SU-DHL-6 (cell line): ENCODE measurements at regions not wholly inside any gene's neighbourhood (a gene's known extent, or its start where the extent isn't known, plus 50 kb on each side); places are given as distances from the start of the nearest gene placed in this dataset.
"Not testable (repeated sequence)": the region's sequence is repeated elsewhere in the genome, so short reads cannot be mapped to it uniquely, and the experiment has no call there.

Source experiments
- CTCF ChIP-seq: fragments of 200-600 bp; sonication (generic); IDR thresholded peaks from one replicate; pipeline ENCODE4 v1.5.1; 2017; ENCODE audit warnings: antibody characterized with exemption, mild to moderate bottlenecking, low read length, moderate library complexity; ENCODE audit not compliant: insufficient read depth, poor library complexity, severe bottlenecking
- EZH2phosphoT487 ChIP-seq: fragments of 200-600 bp; sonication (generic), shearing (Covaris generic); conservative IDR thresholded peaks from 2 replicates; pipeline ENCODE4 v1.6.1; 2018; ENCODE audit warnings: mild to moderate bottlenecking, antibody characterized with exemption, low read length, moderate library complexity, mixed read lengths

GRCh38 chr21:5071180-5071579 lies 5450.2 kb upstream of the TPTE start:
- TF ChIP-seq CTCF, EZH2phosphoT487: not testable (repeated sequence)
